ENCODE measurements at regions not wholly inside any gene's neighbourhood (a gene's known extent, or its start where the extent isn't known, plus 50 kb on each side); places are given as distances from the start of the nearest gene placed in this dataset.

GRCh38 chr3:135840436-135840835 is 125.1 kb upstream of the PPP2R3A start:
- Histone ChIP-seq H3K4me3 (ENCODE audit: low read length) (no peak overlapping the region), H3K4me2 (ENCODE audit: low read length) (no peak overlapping the region), H3K36me3 (replicated peaks; ENCODE audit: low read depth, low read length) (no peaks in the 10 kb centered on the region), H3K79me2 (ENCODE audit: low read length) (no peaks in the 10 kb centered on the region), H3K4me1 (ENCODE audit: low read length) (no peaks in the 10 kb centered on the region), H3K9ac (ENCODE audit: low read length) (no peak overlapping the region), H3K27ac (ENCODE audit: low read length) (no peak overlapping the region), H4K20me1 (ENCODE audit: insufficient read depth, low read length) (no peaks in the 10 kb centered on the region), H3K9me3 (ENCODE audit: insufficient read depth, low read length) (no peaks in the 10 kb centered on the region), H3K27me3 (ENCODE audit: low read depth, low read length) (peaks cover 12% of the 10 kb centered on the region; the same call in 1 of the 2 replicates), H2AFZ (ENCODE audit: low read depth, low read length) (no peak overlapping the region)
- TF ChIP-seq CTCF (IDR thresholded peaks at IDR 0.05; ENCODE audit: low read depth, low read length) = no peak
- TF ChIP-seq EZH2phosphoT487 (IDR thresholded peaks at IDR 0.05; ENCODE audit: low read depth) = no peak

GRCh38 chr3:135844386-135844785 is 121.1 kb upstream of the PPP2R3A start:
- Histone ChIP-seq H3K79me2 (ENCODE audit: low read length) (no peaks in the 10 kb centered on the region), H3K27ac (ENCODE audit: low read length) (no peak overlapping the region), H3K9me3 (ENCODE audit: insufficient read depth, low read length) (no peaks in the 10 kb centered on the region), H2AFZ (ENCODE audit: low read depth, low read length) (no peak overlapping the region), H3K4me2 (ENCODE audit: low read length) (no peak overlapping the region), H3K9ac (ENCODE audit: low read length) (no peak overlapping the region), H4K20me1 (ENCODE audit: insufficient read depth, low read length) (no peaks in the 10 kb centered on the region), H3K27me3 (ENCODE audit: low read depth, low read length) (peaks cover 18% of the 10 kb centered on the region; the same call in 1 of the 2 replicates), H3K4me1 (ENCODE audit: low read length) (no peaks in the 10 kb centered on the region), H3K36me3 (replicated peaks; ENCODE audit: low read depth, low read length) (no peaks in the 10 kb centered on the region), H3K4me3 (ENCODE audit: low read length) (no peak overlapping the region)
- TF ChIP-seq CTCF (IDR thresholded peaks at IDR 0.05; ENCODE audit: low read depth, low read length) = no peak
- TF ChIP-seq EZH2phosphoT487 (IDR thresholded peaks at IDR 0.05; ENCODE audit: low read depth) = no peak

- Histone ChIP-seq H3K27me3 (ENCODE audit: low read depth, low read length) (peaks cover 43% of the 10 kb centered on the region), H3K4me2 (ENCODE audit: low read length) (no peak overlapping the region), H3K27ac (ENCODE audit: low read length) (no peak overlapping the region), H3K9me3 (ENCODE audit: insufficient read depth, low read length) (no peaks in the 10 kb centered on the region), H3K36me3 (replicated peaks; ENCODE audit: low read depth, low read length) (no peaks in the 10 kb centered on the region), H3K4me1 (ENCODE audit: low read length) (no peaks in the 10 kb centered on the region), H3K9ac (ENCODE audit: low read length) (no peak overlapping the region), H2AFZ (ENCODE audit: low read depth, low read length) (no peak overlapping the region), H3K79me2 (ENCODE audit: low read length) (no peaks in the 10 kb centered on the region), H3K4me3 (ENCODE audit: low read length) (no peak overlapping the region), H4K20me1 (ENCODE audit: insufficient read depth, low read length) (no peaks in the 10 kb centered on the region)
- TF ChIP-seq EZH2phosphoT487 (IDR thresholded peaks at IDR 0.05; ENCODE audit: low read depth) = no peak
- no peak for TF ChIP-seq CTCF (IDR thresholded peaks at IDR 0.05; ENCODE audit: low read depth, low read length)
These were observed 117.5 kb upstream of the PPP2R3A start for GRCh38 chr3:135848051-135848450.

GRCh38 chr3:135849827-135850226 is 115.7 kb upstream of the PPP2R3A start:
- no peaks in the 10 kb centered on the region for H3K4me1 ChIP-seq (ENCODE audit: low read length)
- TF ChIP-seq EZH2phosphoT487 (IDR thresholded peaks at IDR 0.05; ENCODE audit: low read depth) (no peak), CTCF (IDR thresholded peaks at IDR 0.05; ENCODE audit: low read depth, low read length) (no peak)
- no peaks in the 10 kb centered on the region for H3K79me2 ChIP-seq (ENCODE audit: low read length)
- no peaks in the 10 kb centered on the region for H3K9me3 ChIP-seq (ENCODE audit: insufficient read depth, low read length)
- no peak overlapping the region for H3K9ac ChIP-seq (ENCODE audit: low read length)
- peaks cover 44% of the 10 kb centered on the region for H3K27me3 ChIP-seq (ENCODE audit: low read depth, low read length)
- no peak overlapping the region for H2AFZ ChIP-seq (ENCODE audit: low read depth, low read length)
- H3K36me3 ChIP-seq (replicated peaks; ENCODE audit: low read depth, low read length) = no peaks in the 10 kb centered on the region
- no peaks in the 10 kb centered on the region for H4K20me1 ChIP-seq (ENCODE audit: insufficient read depth, low read length)
- H3K4me3 ChIP-seq (ENCODE audit: low read length) = no peak overlapping the region
- H3K4me2 ChIP-seq (ENCODE audit: low read length) = no peak overlapping the region
- no peak overlapping the region for H3K27ac ChIP-seq (ENCODE audit: low read length)
